Liver (tissue), 8 donors: ENCODE measurements at regions not wholly inside any gene's neighbourhood (a gene's known extent, or its start where the extent isn't known, plus 50 kb on each side); places are given as distances from the start of the nearest gene placed in this dataset.

ENCODE experiments used
- DNase-seq: peaks from one replicate; pipeline ENCODE4 v3.0.0-alpha.2; 2017; ENCODE audit warnings: low spot score
- H3K27ac ChIP-seq, 2 donors: one replicate each; pipeline ENCODE4 v1.7.0; 2013; ENCODE audit warnings: inconsistent platforms in 2 of 2, low read length in 2 of 2, control low read depth in 1 of 2, low read depth in 1 of 2, mild to moderate bottlenecking in 1 of 2
- H3K27me3 ChIP-seq, 4 donors: one replicate each; pipeline versions ENCODE4 v1.6.1 to v1.7.0; 2013; ENCODE audit warnings: low read length in 3 of 4, inconsistent platforms in 1 of 4, mild to moderate bottlenecking in 1 of 4, moderate library complexity in 1 of 4; ENCODE audit not compliant: control insufficient read depth in 4 of 4, insufficient read depth in 4 of 4
- H3K36me3 ChIP-seq, 4 donors: one replicate each; pipeline versions ENCODE4 v1.6.1 to v1.7.0; 2013; ENCODE audit warnings: low read length in 3 of 4, mild to moderate bottlenecking in 3 of 4, low read depth in 1 of 4, moderate library complexity in 1 of 4; ENCODE audit not compliant: control insufficient read depth in 4 of 4, insufficient read depth in 3 of 4
- H3K4me1 ChIP-seq, 4 donors: one replicate each; pipeline versions ENCODE4 v1.6.1 to v1.7.0; 2013; ENCODE audit warnings: low read length in 3 of 4, mild to moderate bottlenecking in 3 of 4, moderate library complexity in 1 of 4; ENCODE audit not compliant: control insufficient read depth in 4 of 4, insufficient read depth in 4 of 4
- H3K4me3 ChIP-seq, 3 donors: one replicate each; pipeline versions ENCODE4 v1.6.1 to v1.7.0; 2013; ENCODE audit warnings: low read length in 3 of 3, control low read depth in 1 of 3, low read depth in 1 of 3, mild to moderate bottlenecking in 1 of 3
- H3K9ac ChIP-seq, 2 donors: one replicate each; pipeline ENCODE4 v1.7.0; 2013; ENCODE audit warnings: low read length in 2 of 2, mild to moderate bottlenecking in 2 of 2, moderate library complexity in 2 of 2, control low read depth in 1 of 2, low read depth in 1 of 2
- H3K9me3 ChIP-seq, 4 donors: one replicate each; pipeline versions ENCODE4 v1.6.1 to v1.7.0; 2013; ENCODE audit warnings: low read length in 3 of 4; ENCODE audit not compliant: control insufficient read depth in 4 of 4
- ATF3 ChIP-seq: IDR thresholded peaks from 2 replicates; pipeline ENCODE4 v1.6.1; 2016; ENCODE audit warnings: antibody characterized with exemption
- CTCF ChIP-seq: fragments of 150-350 bp; IDR thresholded peaks from 2 replicates; pipeline ENCODE4 v1.5.1; 2017; ENCODE audit warnings: improper control_type of control experiment, low read depth, low read length; ENCODE audit not compliant: missing input control
- EGR1 ChIP-seq, 2 donors: IDR thresholded peaks; 2 replicates each; pipeline ENCODE4 v1.6.1; 2016 to 2018; ENCODE audit warnings: antibody characterized with exemption in 2 of 2, low read depth in 2 of 2
- FOXA1 ChIP-seq: IDR thresholded peaks from 2 replicates; pipeline ENCODE4 v1.6.1; 2016; ENCODE audit warnings: antibody characterized with exemption
- FOXA2 ChIP-seq: IDR thresholded peaks from 2 replicates; pipeline ENCODE4 v1.6.1; 2016; ENCODE audit warnings: antibody characterized with exemption
- GABPA ChIP-seq, 2 donors: IDR thresholded peaks in 1 of 2; conservative IDR thresholded peaks in 1 of 2; 2 replicates each; pipeline ENCODE4 v1.6.1; 2016; ENCODE audit warnings: antibody characterized with exemption in 2 of 2, mild to moderate bottlenecking in 1 of 2, moderate library complexity in 1 of 2
- HNF4A ChIP-seq, 2 donors: conservative IDR thresholded peaks; 2 replicates each; pipeline ENCODE4 v1.6.1; 2016; ENCODE audit warnings: antibody characterized with exemption in 2 of 2, mild to moderate bottlenecking in 2 of 2
- HNF4G ChIP-seq: IDR thresholded peaks from 2 replicates; pipeline ENCODE4 v1.6.1; 2016; ENCODE audit warnings: antibody characterized with exemption
- JUND ChIP-seq, 2 donors: IDR thresholded peaks; 2 replicates each; pipeline ENCODE4 v1.6.1; 2016; ENCODE audit warnings: antibody characterized with exemption in 2 of 2
- MAX ChIP-seq: IDR thresholded peaks from 2 replicates; pipeline ENCODE4 v1.6.1; 2016; ENCODE audit warnings: antibody characterized with exemption
- NR2F2 ChIP-seq: IDR thresholded peaks from 2 replicates; pipeline ENCODE4 v1.6.1; 2016; ENCODE audit warnings: antibody characterized with exemption
- RAD21 ChIP-seq, 2 donors: IDR thresholded peaks; 2 replicates each; pipeline ENCODE4 v1.6.1; 2016; ENCODE audit warnings: antibody characterized with exemption in 2 of 2, mild to moderate bottlenecking in 2 of 2
- REST ChIP-seq: IDR thresholded peaks from 2 replicates; pipeline ENCODE4 v1.6.1; 2016; ENCODE audit warnings: antibody characterized with exemption, mild to moderate bottlenecking
- RXRA ChIP-seq, 2 donors: IDR thresholded peaks; 2 replicates each; pipeline ENCODE4 v1.6.1; 2017 to 2018; ENCODE audit warnings: antibody characterized with exemption in 2 of 2, mild to moderate bottlenecking in 1 of 2
- SP1 ChIP-seq: IDR thresholded peaks from 2 replicates; pipeline ENCODE4 v1.6.1; 2018; ENCODE audit warnings: antibody characterized with exemption, mild to moderate bottlenecking
- TAF1 ChIP-seq: conservative IDR thresholded peaks from 2 replicates; pipeline ENCODE4 v1.6.1; 2016; ENCODE audit warnings: antibody characterized with exemption, mild to moderate bottlenecking
- YY1 ChIP-seq: IDR thresholded peaks from 2 replicates; pipeline ENCODE4 v1.6.1; 2016; ENCODE audit warnings: antibody characterized with exemption, mild to moderate bottlenecking
- ZBTB33 ChIP-seq: IDR thresholded peaks from 2 replicates; pipeline ENCODE4 v1.6.1; 2016; ENCODE audit warnings: antibody characterized with exemption
- WGBS: extraction: QIAGEN DNeasy Blood & Tissue Kit; methylation state at CpG from one replicate; pipeline ENCODE4 v1.1.7; 2013; 5-methylcytosine and 5-hydroxymethylcytosine counted together
- donor health status: healthy.
- donor health status: healthy.
- donor health status: healthy.
- donor health status: healthy.
- donor health status: healthy.

- H3K9ac ChIP-seq: no peak overlapping the region
- TF ChIP-seq HNF4A (conservative IDR thresholded peaks at IDR 0.05): no peak
- no peak for TF ChIP-seq TAF1
- TF ChIP-seq EGR1 (IDR thresholded peaks at IDR 0.05; ENCODE audit: low read depth in 2 of 2): no peak
- TF ChIP-seq RAD21 (IDR thresholded peaks at IDR 0.05): no peak
- TF ChIP-seq FOXA1: no peak
- no peak for TF ChIP-seq RXRA (IDR thresholded peaks at IDR 0.05)
- TF ChIP-seq YY1: no peak
- TF ChIP-seq FOXA2: no peak
- no peak for TF ChIP-seq HNF4G
- TF ChIP-seq GABPA (IDR thresholded peaks at IDR 0.05 in 1 of 2, conservative IDR thresholded peaks at IDR 0.05 in 1 of 2): no peak
- no peak for TF ChIP-seq ATF3
- no peak for TF ChIP-seq NR2F2
- no peak for TF ChIP-seq MAX
- no peak for TF ChIP-seq CTCF
- no peak for TF ChIP-seq REST
- TF ChIP-seq ZBTB33: no peak
- no peak for TF ChIP-seq JUND (IDR thresholded peaks at IDR 0.05)
- no peak for TF ChIP-seq SP1
- WGBS: 68% methylated on average over 3 of the region's 3 CpGs
Measured at GRCh38 chr13:74771964-74772363, 637.8 kb upstream of the KLF12 start.

GRCh38 chr13:74770361-74770760, 636.2 kb upstream of the KLF12 start:
- Histone ChIP-seq H3K9me3 (no peaks in the 10 kb centered on the region), H3K36me3 (no peaks in the 10 kb centered on the region), H3K27me3 (peaks cover 0 to 3% (median 0%) of the 10 kb centered on the region in 4 donors), H3K9ac (no peak overlapping the region), H3K27ac (no peak overlapping the region), H3K4me1 (no peaks in the 10 kb centered on the region), H3K4me3 (no peak overlapping the region)
- TF ChIP-seq REST: no peak
- no peak for TF ChIP-seq YY1
- no peak for TF ChIP-seq FOXA1
- TF ChIP-seq GABPA (IDR thresholded peaks at IDR 0.05 in 1 of 2, conservative IDR thresholded peaks at IDR 0.05 in 1 of 2): no peak
- no peak for TF ChIP-seq RAD21 (IDR thresholded peaks at IDR 0.05)
- no peak for TF ChIP-seq MAX
- no peak for TF ChIP-seq EGR1 (IDR thresholded peaks at IDR 0.05; ENCODE audit: low read depth in 2 of 2)
- no peak for TF ChIP-seq RXRA (IDR thresholded peaks at IDR 0.05)
- no peak for DNase-seq

More at GRCh38 chr13:74771964-74772363, 637.8 kb upstream of the KLF12 start:
- no peaks in the 10 kb centered on the region for H3K36me3 ChIP-seq
- no peaks in the 10 kb centered on the region for H3K4me1 ChIP-seq
- H3K27ac ChIP-seq: no peak overlapping the region
- no peak for DNase-seq
- H3K4me3 ChIP-seq: no peak overlapping the region
- H3K9me3 ChIP-seq: no peaks in the 10 kb centered on the region
- H3K27me3 ChIP-seq: peaks cover 0 to 3% (median 0%) of the 10 kb centered on the region in 4 donors
